GM21515 (cell line): ENCODE measurements at regions not wholly inside any gene's neighbourhood (a gene's known extent, or its start where the extent isn't known, plus 50 kb on each side); places are given as distances from the start of the nearest gene placed in this dataset.

Source experiments
- ATAC-seq: cut with Tn5 transposase; IDR thresholded peaks from one replicate; pipeline ENCODE4 v1.9.1; 2021; ENCODE audit not compliant: unreplicated experiment

DNA sequence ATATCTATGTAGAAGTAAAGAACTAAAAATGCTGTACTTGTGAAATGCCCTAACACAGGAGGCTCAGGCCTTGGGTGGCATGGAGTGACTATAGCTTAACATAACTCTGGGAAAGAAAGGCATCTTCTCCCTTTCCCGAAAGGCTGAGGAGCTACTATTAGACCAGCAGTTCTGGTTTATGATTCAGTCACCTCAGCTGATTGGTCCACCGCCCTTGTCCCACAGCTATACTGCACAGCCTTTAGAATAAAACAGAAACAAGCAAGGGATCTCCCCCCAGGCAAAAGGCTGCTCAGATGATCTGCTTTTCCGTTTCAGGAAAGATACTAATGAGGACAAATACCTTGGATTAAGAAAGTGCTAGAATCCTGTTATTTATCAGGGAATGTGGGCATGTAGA lies 171.3 kb downstream of the SNCA start:
- ATAC-seq: no peak

DNA sequence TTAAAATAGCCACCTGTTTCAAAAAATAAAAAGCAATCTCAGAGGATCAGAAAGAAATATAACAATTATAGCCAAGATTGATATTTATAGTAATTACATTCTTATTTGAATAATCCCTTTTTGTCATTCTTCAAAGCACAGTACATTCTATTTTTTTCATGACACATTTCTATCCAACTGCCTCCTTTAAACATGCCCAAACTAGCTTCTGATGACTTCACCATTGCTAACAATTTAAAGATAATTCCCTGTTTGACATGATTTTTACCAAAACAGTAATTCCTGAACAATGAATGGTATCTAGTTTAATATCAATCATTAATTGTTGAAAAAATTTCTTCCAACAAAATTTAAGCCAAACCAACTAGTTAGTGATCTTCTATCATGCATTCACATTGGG lies 172.4 kb downstream of the SNCA start:
- ATAC-seq: no peak

DNA sequence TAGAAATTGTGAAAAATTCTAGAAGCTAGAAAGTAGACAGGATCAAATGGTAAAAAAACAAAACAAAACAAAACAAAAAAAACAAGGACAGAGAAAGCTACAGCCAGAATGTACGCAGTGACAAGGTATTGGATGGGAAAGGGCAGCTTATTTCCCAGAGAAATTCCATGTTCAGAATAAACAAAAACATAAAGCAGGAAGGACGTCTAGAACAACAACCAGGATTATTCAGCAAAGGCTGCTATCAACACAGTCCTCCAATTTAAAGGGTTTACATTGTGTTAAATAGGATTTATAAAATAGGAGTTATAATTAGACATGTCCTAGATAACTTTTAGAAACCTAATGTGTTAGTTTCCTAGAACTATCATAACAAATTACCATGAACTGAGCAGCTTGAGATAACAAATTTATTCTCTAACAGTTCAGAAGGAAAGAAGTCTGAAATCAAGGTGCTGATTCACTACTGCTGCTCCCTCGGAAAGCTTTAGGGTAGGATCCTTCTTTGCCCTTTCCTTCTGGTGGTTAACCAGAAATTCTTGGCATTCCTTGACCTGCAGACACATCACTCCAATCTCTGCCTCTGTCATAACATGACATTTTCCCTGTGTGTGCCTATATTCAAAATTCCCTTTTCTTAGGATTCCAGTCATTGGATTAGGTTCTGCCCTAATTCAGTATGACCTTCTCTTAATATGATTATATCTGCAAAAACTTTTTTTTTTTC lies 175.6 kb downstream of the SNCA start:
- no peak for ATAC-seq

GRCh38 chr4:89660444-89661172 lies 176.4 kb downstream of the SNCA start:
- no peak for ATAC-seq

DNA sequence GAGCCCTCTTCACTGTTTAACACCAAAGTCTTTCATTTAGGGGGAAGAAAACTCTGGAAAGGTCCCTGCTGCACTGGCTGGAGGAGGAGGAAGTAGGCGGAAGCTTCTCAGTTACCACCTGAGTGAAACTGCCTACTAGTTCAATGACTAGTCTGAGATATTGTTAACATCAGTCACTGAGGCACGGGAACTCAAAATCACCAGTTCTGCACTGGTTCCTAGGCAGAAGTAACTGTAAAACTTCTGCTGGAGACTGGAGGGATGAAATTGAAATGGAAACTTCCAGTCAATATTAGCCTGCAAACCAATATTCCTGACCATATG lies 178.3 kb downstream of the SNCA start:
- ATAC-seq: peak; percentile 68

DNA sequence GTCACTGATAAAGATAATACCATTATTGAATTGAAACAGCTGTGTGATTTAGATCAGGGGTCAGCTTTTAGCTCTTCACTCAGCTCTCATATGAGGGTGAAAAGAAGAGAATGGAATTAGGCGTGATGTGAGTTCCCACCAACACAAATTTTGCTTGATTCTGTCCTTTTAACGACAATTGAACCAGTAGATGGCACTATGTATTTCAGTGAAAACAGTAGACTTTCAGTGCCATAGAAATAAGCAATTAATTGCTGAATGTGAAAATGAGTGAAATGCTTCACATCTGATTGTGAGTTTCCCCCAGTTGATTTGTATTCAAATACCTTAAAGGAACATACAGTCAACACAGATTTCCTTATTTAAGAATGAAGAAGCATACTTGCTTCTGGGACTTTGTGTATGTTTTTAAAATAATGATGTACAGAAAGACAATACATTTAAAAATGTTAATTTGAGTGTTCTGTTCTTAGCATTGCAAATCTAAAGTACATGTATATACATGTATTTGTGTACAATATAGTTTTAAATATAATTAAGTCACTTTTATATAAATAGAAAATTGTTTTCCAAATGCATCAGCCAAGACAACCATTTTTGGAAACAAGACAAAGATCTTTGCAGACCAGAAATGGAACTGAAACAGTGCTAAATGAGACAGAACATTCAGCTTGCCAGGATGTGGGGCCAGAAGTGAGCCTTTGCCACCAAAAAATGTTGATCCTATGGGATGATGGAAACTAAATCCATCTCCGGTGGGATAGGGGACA lies 178.8 kb downstream of the SNCA start:
- ATAC-seq: peak; percentile 76

GRCh38 chr4:89653012-89653411 lies 183.9 kb downstream of the SNCA start:
- ATAC-seq: no peak

- no peak for ATAC-seq
Measured at GRCh38 chr4:89645482-89645881, 191.5 kb downstream of the SNCA start.

GRCh38 chr4:89641367-89641687 lies 195.6 kb downstream of the SNCA start:
- no peak for ATAC-seq

DNA sequence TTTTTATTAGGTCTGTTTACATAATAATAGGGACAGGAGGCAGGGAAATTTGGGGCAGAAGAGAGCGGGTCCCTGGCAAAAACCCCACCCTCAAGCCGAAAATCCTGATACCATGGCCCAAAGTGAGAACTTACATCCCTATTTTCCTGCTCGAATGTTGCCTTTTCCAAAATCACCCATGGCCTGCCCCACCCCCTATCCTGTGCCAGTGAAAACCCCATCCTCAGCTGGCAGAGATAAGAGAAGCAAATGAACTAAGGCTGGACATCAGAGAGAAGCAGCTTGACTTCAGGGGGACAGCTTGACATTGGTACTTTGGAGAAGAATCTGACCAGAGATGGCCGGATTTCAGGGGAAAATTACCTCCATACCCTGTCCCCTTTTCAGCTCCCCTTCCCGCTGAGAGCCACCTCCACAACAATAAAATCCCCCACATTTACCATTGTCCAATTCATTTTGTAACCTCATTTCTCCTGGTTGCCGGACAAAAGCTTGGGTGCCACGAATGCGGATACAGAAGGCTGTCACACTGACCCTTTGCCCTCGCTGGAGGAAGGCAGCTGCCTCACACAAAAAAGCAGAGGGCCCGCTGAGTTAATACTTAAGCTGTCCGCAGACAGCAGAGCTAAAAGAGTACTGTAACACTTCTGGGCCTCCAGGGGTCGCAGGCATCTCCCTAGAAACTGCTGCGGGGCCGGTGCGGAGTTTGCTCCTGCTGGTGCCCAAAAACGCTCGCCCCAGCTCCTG lies 196.2 kb downstream of the SNCA start:
- ATAC-seq: no peak

GRCh38 chr4:89639395-89639794 lies 197.6 kb downstream of the SNCA start:
- ATAC-seq: no peak

DNA sequence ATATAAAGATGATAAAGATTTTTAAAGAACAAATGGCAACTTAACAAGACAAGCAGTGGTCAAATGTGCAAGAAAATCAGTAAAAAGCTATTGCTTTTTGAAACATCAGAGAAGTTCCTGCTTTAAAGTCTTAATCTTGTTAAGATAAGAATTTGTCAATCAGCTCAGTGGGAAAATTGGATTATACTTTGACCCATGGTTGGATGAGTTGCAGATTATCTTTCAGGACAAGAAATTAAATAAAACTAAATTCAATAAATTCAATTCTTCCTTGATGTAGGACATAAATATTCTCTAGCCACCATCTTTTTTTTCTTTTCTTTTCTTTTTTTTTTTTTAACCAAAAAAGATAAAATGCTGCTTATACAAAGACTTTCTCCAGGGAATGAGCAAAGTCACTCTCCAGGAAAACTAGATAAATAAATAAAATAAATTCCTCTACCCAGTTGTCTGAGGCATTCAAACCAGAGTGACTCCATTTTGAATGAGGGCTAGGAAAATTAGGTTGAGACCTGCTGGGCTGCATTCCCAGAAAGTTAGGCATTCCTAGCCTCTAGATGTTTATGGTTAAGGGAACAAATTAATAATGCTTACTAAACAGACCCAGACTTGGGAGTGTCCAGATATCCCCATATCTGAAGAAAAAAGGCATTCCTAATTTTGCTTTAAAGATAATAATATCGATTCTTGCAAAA lies 211.2 kb downstream of the SNCA start:
- no peak for ATAC-seq

GRCh38 chr4:89619206-89619962 lies 217.6 kb downstream of the SNCA start:
- ATAC-seq: no peak

GRCh38 chr4:89618151-89618550 lies 218.8 kb downstream of the SNCA start:
- ATAC-seq: no peak

DNA sequence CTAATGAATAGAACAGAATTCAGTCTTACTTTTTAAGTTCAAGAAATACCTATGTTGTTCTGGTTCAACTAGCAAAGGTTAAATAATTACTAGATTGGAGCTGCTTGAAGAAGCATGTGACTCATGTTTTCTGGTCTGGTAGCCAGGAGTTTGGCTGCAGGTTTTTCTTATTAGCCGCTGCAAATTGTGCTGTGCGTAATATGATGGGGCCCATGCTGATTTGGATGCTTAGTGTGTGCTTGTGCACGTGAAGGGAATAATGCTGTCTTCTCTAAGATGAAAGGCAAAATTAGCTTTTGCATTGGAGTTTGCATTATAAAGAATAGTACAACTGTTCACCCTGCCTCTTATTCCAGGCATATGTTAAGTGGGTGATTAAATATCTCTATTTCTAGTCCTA lies 219.6 kb downstream of the SNCA start:
- no peak for ATAC-seq

- no peak for ATAC-seq
Measured at GRCh38 chr4:89616382-89616781, 220.6 kb downstream of the SNCA start.

DNA sequence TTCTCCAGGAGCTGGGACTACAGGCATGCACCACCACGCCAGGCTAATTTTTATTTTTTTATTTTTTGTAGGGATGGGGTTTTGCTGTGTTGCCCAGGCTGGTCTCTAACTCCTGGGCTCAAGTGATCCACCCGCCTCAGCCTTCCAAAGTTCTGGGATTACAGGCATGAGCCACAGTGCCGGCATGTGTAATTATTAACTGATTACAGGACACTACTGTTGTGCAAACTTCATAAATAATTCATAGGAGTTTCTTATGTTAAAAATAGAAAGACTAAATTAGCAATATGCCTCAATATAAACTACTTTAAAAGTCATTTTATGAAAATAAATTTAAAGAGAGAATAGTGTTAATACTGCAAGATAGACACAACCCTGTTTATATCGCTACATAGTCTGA lies 221.9 kb downstream of the SNCA start:
- ATAC-seq: no peak

GRCh38 chr4:89614155-89614554 lies 222.8 kb downstream of the SNCA start:
- no peak for ATAC-seq

GRCh38 chr4:89610236-89610635 lies 226.7 kb downstream of the SNCA start:
- ATAC-seq: no peak

GRCh38 chr4:89609756-89610155 lies 227.2 kb downstream of the SNCA start:
- no peak for ATAC-seq
